ENCODE measurements at regions not wholly inside any gene's neighbourhood (a gene's known extent, or its start where the extent isn't known, plus 50 kb on each side); places are given as distances from the start of the nearest gene placed in this dataset.

DNA sequence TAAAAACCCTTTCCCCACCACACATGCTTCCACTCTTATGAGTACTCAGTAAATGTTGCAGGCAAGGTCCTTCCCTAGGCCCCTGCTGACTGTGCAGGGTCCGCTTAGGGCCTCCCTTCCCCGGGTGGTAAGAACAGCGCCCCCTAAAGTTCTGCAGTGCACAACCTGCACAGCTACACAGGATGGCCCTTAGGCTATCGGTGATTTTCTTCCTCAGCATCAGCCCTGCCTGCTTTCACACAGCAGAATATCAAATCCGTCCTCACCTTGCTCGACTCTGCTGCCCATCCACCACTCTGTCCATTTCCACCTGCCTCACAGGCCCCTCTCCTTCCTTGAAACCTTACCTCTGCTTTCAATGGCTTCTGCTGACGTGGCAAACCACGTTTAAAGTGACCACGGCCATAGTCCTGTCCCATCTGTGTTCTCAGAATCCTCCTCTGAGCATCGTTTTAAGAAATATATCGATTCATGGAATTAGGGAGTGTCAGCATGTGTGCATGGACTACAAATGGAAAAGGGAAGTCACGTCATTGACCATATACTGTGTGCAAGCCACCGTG, 51.4 kb upstream of the TMEM132E start:
- no peak for DNase-seq (ENCODE audit: low read depth, low spot score)

DNA sequence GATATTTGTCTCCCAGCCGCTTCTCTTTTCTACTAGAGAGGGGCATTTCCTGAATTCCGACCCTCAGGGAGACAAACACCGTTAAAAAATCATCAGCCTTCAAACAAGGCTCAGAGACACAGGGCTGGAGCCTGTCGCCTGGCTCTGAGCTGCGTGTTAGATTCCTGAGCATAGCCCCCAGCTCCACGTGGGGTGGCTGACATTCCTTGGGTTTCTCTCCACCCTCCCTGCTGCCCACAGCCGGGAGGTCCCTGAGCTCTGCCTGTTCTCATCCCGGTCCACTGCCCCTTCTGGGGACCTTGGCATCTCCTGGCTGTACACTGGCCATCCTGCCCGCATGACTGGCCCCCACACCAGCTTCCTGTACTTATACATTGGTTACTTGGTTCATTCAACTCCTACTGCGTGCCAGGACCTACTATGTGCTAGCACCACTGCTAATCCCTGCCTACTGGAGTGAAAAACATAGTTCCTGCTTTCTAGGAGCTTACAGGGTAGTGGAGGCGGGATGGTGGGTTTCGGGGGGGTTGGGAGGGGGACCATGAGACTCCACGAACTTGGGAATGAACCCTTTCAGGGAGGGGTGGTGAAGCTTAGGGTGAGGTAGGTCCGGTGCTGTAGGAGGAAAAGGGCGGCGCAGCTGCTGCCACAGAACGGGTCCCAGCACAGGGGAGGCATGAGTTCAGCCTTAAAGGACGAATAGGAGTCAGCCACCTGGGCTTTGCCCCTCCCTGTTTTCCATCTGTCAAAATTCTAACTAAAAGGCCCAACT, 52.1 kb upstream of the TMEM132E start:
- no peak for DNase-seq (ENCODE audit: low read depth, low spot score)

DNA sequence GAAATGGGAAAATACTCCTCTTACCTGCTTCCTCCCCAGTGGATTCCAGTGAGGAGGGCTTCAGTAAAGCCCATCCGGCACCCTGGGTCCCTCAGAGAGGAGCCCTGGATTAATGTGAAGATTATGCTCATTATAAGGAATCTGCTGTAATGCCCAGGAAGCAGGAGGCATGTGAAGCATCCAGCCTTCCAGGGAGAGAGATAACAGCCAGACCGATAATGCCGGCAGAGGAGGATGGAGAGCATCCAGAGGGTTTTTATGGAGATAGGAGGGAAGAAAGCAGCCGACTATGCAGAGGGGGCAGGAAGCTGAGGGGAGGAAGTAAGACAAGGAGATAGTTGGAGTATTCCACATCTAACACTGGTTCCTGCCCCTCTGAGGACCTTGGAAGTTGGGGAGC, 53.7 kb upstream of the TMEM132E start:
- no peak for DNase-seq (ENCODE audit: low read depth, low spot score)

GRCh38 chr17:34521955-34522354, 57.4 kb upstream of the TMEM132E start:
- DNase-seq (ENCODE audit: low read depth, low spot score), result no peak

- no peak for DNase-seq (ENCODE audit: low read depth, low spot score)
These were observed 60.1 kb upstream of the TMEM132E start for GRCh38 chr17:34519282-34519681.

DNA sequence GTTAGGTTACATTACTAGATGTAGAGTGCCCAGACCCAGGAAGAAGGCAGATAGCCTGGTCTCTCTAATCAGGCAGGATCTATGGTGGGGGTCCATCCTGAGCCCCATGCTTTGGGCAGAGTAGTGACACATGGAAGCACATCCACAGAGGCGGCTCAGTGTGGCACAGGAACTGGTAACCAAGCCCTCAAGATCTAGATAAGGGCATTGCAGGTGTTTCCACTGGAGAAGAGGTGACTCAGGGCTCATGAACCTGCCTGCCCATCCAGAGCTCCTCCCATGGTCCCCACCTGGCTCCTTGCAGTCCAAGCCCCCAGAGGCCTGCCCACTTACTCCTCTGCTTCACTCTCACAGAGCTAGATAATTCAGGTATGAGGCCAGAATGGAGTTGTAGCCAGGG, 62.0 kb upstream of the TMEM132E start:
- no peak for DNase-seq (ENCODE audit: low read depth, low spot score)

DNA sequence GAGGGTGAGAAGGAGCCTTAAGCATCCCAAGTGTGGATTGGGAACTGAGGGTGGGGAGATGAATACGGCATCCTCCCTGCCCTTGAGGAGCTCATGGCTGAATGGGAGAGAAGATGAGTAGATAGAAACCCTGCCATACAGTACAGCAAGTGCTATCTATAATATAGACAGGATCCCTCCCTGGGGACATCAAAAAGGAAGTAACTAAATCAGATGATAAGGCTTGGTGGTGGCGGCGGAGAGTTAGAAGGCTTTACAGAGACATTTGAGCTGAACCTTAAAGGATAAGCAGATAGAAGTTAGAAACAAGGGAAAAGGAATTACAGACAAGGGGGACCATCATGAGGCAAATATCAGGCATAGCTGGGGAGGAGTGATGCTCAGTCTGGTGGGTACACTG, 67.5 kb upstream of the TMEM132E start:
- no peak for DNase-seq (ENCODE audit: low read depth, low spot score)

DNA sequence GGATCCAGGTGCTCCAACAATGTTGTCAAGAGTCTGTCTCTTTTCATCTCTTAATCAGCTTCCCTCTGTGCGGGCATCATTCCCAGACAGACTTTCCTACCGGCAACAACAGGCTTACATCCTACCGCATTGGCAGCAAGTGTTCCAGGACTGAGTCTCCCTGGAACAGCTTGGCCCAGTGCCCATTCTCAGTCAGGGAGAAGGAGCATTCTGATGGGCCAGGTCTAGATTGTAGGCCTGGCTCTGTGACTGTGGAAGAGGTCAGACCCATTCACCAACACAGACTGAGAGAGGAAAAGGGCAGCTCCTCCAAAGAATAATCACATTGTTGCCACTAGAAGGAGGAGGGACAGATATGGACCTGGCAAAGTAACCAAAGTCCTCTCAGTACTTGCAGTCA, 68.1 kb upstream of the TMEM132E start:
- no peak for DNase-seq (ENCODE audit: low read depth, low spot score)

DNA sequence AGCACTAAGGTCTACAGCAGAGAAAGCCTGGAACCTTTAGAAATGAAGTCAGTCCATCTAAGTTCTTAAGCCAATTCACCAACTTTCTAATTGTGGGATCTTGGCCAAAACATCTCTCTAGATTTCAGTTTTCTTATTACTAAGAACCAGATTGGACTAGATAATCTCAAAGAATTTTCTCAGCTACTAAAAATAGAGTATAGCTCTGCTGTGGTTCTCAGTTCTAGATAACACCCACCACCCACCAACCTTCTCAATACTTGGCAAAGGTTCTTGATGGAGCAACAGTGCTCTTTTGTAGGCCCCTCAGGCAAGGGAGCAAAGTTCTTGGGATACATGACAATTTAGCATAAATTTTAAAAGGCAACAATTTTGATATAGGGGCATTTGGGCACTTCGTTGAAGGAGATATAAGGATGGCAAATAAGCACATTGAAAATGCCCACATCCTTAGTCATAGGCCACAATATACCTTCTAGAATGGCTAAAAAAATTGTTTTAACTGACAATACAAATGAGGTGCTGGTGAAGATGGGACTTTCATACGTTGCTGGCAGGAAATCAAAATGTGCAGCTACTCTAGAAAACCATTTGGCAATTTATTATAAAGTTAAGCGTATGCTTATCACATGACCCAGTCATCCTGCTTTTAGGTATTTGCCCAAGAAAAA, 74.4 kb upstream of the TMEM132E start:
- no peak for DNase-seq (ENCODE audit: low read depth, low spot score)

GRCh38 chr17:34503528-34504195, 75.7 kb upstream of the TMEM132E start:
- no peak for DNase-seq (ENCODE audit: low read depth, low spot score)

GRCh38 chr17:34502426-34502825, 77.0 kb upstream of the TMEM132E start:
- DNase-seq (ENCODE audit: low read depth, low spot score), result no peak

DNA sequence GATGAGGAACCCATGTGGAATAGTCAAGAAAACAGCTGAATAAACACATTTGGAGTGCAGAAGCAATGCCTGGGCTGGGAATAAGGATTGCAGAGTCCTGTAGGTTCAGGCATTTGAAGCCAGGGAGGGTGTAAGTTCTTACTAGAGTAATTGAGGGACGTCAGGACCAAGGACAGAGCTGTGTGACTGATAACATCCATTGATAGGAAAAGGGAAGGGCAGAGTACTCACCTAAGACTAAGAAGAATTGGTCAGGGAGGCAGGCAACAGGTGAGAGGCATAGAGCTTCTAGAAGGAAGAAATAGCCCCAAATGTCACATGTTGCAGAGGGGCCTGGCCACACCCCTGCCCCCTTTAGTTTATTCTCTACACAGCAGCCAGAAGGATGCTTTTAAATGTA, 79.8 kb upstream of the TMEM132E start:
- no peak for DNase-seq (ENCODE audit: low read depth, low spot score)

GRCh38 chr17:34493917-34494316, 85.5 kb upstream of the TMEM132E start:
- no peak for DNase-seq (ENCODE audit: low read depth, low spot score)

DNA sequence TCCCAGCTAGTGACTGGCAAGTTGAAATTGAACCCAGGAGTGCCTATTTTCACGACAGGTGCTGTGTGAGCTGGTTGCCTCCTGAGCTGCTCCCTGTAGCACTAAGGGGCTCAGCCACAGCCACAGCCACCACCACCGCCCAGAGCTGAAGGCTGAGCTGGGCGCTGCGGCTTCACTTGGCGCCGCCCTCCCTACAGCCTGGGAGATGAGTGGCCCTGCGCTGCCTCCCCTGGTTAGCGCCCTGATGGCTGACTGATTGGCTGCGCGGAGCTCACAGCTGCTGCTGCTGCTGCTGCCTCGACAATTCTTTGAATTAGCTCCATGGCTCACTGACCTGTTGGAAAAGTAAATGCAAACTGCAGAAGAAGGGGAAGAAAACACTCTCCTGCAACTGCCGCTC, 91.8 kb upstream of the TMEM132E start:
- no peak for DNase-seq (ENCODE audit: low read depth, low spot score)

GRCh38 chr17:34486761-34487160, 92.6 kb upstream of the TMEM132E start:
- DNase-seq (ENCODE audit: low read depth, low spot score), result no peak

GRCh38 chr17:34485999-34486398, 93.4 kb upstream of the TMEM132E start:
- no peak for DNase-seq (ENCODE audit: low read depth, low spot score)

GRCh38 chr17:34484193-34484733, 95.1 kb upstream of the TMEM132E start:
- DNase-seq (ENCODE audit: low read depth, low spot score), result no peak

GRCh38 chr17:34482730-34483129, 96.7 kb upstream of the TMEM132E start:
- DNase-seq (ENCODE audit: low read depth, low spot score), result no peak

- DNase-seq (ENCODE audit: low read depth, low spot score), result no peak
These were observed 97.6 kb upstream of the TMEM132E start for GRCh38 chr17:34481779-34482178.

DNA sequence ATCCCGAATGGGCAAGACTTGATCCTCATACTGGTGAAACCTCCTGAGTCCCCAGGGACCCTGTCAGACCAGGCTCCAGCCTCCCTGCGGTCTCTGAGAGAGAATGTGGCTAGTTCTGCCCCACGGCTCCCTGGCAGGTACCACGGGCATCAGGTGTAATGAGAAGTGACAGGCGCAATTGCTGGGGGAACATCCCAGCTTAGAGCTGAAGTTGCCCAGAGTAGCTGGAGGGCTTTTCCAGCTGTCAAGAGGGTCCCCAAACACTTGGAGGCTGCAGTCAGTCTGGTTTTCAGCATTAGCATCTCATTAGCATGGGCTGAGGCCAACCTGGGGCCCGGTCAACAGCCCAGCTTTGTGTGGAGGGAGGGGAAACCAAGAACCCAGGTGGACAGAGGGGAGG, 100.0 kb upstream of the TMEM132E start:
- no peak for DNase-seq (ENCODE audit: low read depth, low spot score)

DNA sequence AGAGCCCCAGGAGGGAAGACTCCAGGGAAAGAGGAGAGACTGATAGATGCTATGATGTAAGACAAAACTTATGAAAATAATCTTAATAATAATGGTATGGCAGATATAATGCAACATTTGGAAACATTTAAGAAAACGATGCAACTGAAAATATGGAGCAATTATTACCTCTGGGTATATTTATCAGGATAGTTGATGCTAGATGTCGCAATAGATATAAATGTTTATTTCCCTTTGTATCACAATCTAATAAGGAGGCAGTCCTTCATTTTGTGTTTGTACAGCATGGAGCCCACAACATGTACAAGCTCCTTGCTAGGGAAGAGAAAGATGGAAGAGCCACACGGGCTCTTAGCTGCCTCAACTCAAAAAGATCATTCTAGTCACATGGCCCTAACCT, 101.1 kb upstream of the TMEM132E start:
- DNase-seq (ENCODE audit: low read depth, low spot score), result no peak

DNA sequence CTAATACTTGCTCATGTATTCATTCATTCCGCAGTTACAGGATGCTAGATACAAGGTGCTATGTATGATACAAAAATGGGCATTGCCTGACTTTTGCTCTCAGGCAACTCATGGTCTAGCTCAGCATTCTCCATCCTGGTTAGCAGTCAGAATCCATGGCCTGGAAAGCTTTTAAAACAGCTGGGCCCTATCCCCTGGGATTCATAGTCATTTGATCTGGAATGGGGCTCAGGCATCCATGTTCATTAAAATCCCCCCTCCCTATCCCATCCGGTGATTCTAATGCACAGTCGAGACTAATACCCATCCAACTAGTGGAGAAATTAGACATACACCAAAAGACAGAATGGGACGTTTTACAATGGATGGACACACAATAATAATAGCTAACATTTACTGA, 104.1 kb upstream of the TMEM132E start:
- DNase-seq (ENCODE audit: low read depth, low spot score), result no peak

Data from activated naive CD8-positive, alpha-beta T cell treated with anti-CD3 and anti-CD28 coated beads, Interleukin-2, amount 50 U/mL, for 16 hours (primary cell).